ENCODE measurements at regions not wholly inside any gene's neighbourhood (a gene's known extent, or its start where the extent isn't known, plus 50 kb on each side); places are given as distances from the start of the nearest gene placed in this dataset.

GRCh38 chr21:31476263-31477022 is 132.4 kb upstream of the TIAM1 start:
- in situ Hi-C loops (cut with MboI), result no loop called here
- no peaks in the 10 kb centered on the region; the same call in 2 of the 3 replicates for H3K9me3 ChIP-seq (replicated peaks; ENCODE audit: control insufficient read depth, insufficient read depth, low read length)
- no peak overlapping the region for H3K27ac ChIP-seq (ENCODE audit: control insufficient read depth, insufficient read depth)
- ATAC-seq (no peak), FAIRE-seq (no peak), DNase-seq (ENCODE audit: low read depth, low spot score) (no peak)
- no peak overlapping the region for H3K9ac ChIP-seq (ENCODE audit: control insufficient read depth, insufficient read depth, low read length)
- H3K4me2 ChIP-seq (ENCODE audit: control insufficient read depth, insufficient read depth), result no peak overlapping the region
- no TSS peak for BruUV-seq (replicated peaks)
- intact Hi-C loops (cut with micrococcal nuclease; ENCODE audit: unreplicated experiment), result no loop called here
- TF ChIP-seq ZBED1 (IDR thresholded peaks at IDR 0.05; ENCODE audit: borderline replicate concordance) (no peak), CEBPB (IDR thresholded peaks at IDR 0.05; ENCODE audit: borderline replicate concordance in 1 of 2, low read depth in 2 of 2, low read length in 2 of 2) (no peak), SREBF1 (IDR thresholded peaks at IDR 0.05; ENCODE audit: low read length) (no peak), RB1 (IDR thresholded peaks at IDR 0.05; ENCODE audit: borderline replicate concordance) (no peak), ZBTB4 (CRISPR knock-in tag; IDR thresholded peaks at IDR 0.05) (no peak), CTCF (IDR thresholded peaks at IDR 0.05 in 2 of 3, conservative IDR thresholded peaks at IDR 0.05 in 1 of 3; ENCODE audit: control insufficient read depth in 2 of 3, extremely low read depth in 1 of 3, insufficient read depth in 1 of 3, low read depth in 3 of 3, low read length in 3 of 3) (no peak), ZBTB40 (IDR thresholded peaks at IDR 0.05; ENCODE audit: borderline replicate concordance) (no peak)
- no peaks in the 10 kb centered on the region for H3K4me1 ChIP-seq (ENCODE audit: control insufficient read depth, insufficient read depth, low read length)
- 47% methylated on average over 11 of the region's 11 CpGs for WGBS (ENCODE audit: insufficient coverage, insufficient replicate concordance, low lambda C conversion rate, missing lambda C conversion rate)
- SMC1A ChIA-PET (ENCODE audit: uncharacterized antibody, unreplicated experiment), result no interaction called here
- no peaks in the 10 kb centered on the region for H4K20me1 ChIP-seq (ENCODE audit: control insufficient read depth, insufficient read depth)
- H3K4me3 ChIP-seq, result no peak overlapping the region
- POLR2A ChIA-PET, result no interaction called here
- H2AFZ ChIP-seq (ENCODE audit: control insufficient read depth, low read depth, low read length), result no peak overlapping the region
- CTCF ChIA-PET, result no interaction called here
- H3K36me3 ChIP-seq (ENCODE audit: control insufficient read depth in 2 of 2, insufficient read depth in 2 of 2, low read length in 1 of 2), result no peaks in the 10 kb centered on the region
- H3K79me2 ChIP-seq (ENCODE audit: control insufficient read depth, insufficient read depth, low read length), result no peaks in the 10 kb centered on the region
- RAD21 ChIA-PET (ENCODE audit: unreplicated experiment), result no interaction called here
- no peaks in the 10 kb centered on the region for H3K27me3 ChIP-seq (replicated peaks in 1 of 2; ENCODE audit: control insufficient read depth in 2 of 2, insufficient read depth in 2 of 2, low read length in 1 of 2)
